Upper lobe of left lung (tissue), 6 donors: ENCODE measurements at regions not wholly inside any gene's neighbourhood (a gene's known extent, or its start where the extent isn't known, plus 50 kb on each side); places are given as distances from the start of the nearest gene placed in this dataset.
A peak's percentile ranks its signal among the peaks of the same experiment; 100 is the strongest.
"Not testable (repeated sequence)": the region's sequence is repeated elsewhere in the genome, so short reads cannot be mapped to it uniquely, and the experiment has no call there.

Source experiments
- ATAC-seq, 2 donors: fragments of 200-7000 bp; cut with Tn5 transposase; one replicate each; pipeline ENCODE4 v1.9.1; 2022; ENCODE audit warnings: mild to moderate bottlenecking in 2 of 2, moderate library complexity in 2 of 2; ENCODE audit not compliant: low FRiP score in 2 of 2
- DNase-seq, 2 donors: peaks; one replicate each; pipeline ENCODE4 v3.0.0-alpha.2; 2019 to 2020
- H3K27ac ChIP-seq, 4 donors: fragments of 200-600 bp; sonication (generic); one replicate each; pipeline ENCODE4 v1.5.1; 2016 to 2019
- H3K27me3 ChIP-seq, 4 donors: fragments of 200-600 bp; sonication (generic); one replicate each; pipeline ENCODE4 v1.5.1; 2017 to 2019
- H3K36me3 ChIP-seq, 4 donors: fragments of 200-600 bp; sonication (generic); one replicate each; pipeline ENCODE4 v1.5.1; 2016 to 2019
- H3K4me1 ChIP-seq, 4 donors: fragments of 200-600 bp; sonication (generic); one replicate each; pipeline ENCODE4 v1.5.1; 2018 to 2019
- H3K4me3 ChIP-seq, 4 donors: fragments of 200-600 bp; sonication (generic); one replicate each; pipeline ENCODE4 v1.5.1; 2017 to 2019; ENCODE audit warnings: mild to moderate bottlenecking in 2 of 4, moderate library complexity in 1 of 4
- H3K9me3 ChIP-seq, 4 donors: fragments of 200-600 bp; sonication (generic); one replicate each; pipeline ENCODE4 v1.5.1; 2018 to 2019
- EP300 ChIP-seq, 4 donors: sonication (generic); formaldehyde crosslinking; IDR thresholded peaks; one replicate each; pipeline ENCODE4 v1.5.1; 2017; ENCODE audit warnings: antibody characterized with exemption in 4 of 4, control low read depth in 2 of 4
- POLR2A ChIP-seq, 4 donors: fragments of 450-650 bp; IDR thresholded peaks; one replicate each; pipeline ENCODE4 v1.5.1; 2016 to 2017; ENCODE audit warnings: antibody characterized with exemption in 4 of 4, mild to moderate bottlenecking in 2 of 4
- POLR2AphosphoS5 ChIP-seq, 2 donors: sonication (generic); formaldehyde crosslinking; IDR thresholded peaks; one replicate each; pipeline ENCODE4 v1.5.1; 2017; ENCODE audit warnings: antibody characterized with exemption in 2 of 2
- WGBS, 2 donors: methylation state at CpG; one replicate each; pipeline ENCODE4 v1.1.5; 2017 to 2018; 5-methylcytosine and 5-hydroxymethylcytosine counted together
- TF ChIP-seq, protein P1 (sequence below), 6 experiments: fragments of 450-650 bp in 4 of 6; fragments of 200-600 bp in 2 of 6; sonication (generic) in 2 of 6; IDR thresholded peaks; one replicate each; pipeline ENCODE4 v1.5.1; 2016 to 2019; ENCODE audit warnings: antibody characterized with exemption in 6 of 6
- donor health status: DM: no; HTN: no; CAD: no; lungs with moderate emphysema.
- donor health status: DM: no; HTN: yes; CAD: no; lungs with severe emphysema.

DNA sequence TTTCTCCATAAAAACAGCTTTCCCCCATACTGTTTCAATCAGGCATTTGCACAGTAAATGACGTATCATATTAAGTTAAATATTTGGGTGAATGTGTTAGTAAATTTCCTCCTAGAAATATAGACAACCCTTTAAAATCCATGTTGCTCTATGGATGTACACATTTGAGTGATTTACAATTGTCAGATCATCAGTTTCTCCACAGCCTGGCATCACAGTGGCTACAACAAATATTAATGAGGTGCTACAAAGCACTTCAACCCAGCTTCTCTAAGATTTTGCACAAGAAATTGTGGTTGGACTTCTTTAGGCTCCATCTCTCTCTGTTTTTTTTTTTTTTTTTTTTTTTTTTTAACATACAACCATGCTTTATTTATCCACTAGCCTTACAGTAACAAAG is 584.4 kb upstream of the AMELY start:
- Histone ChIP-seq H3K4me1 (no peaks in the 10 kb centered on the region), H3K36me3 (no peaks in the 10 kb centered on the region), H3K27me3 (no peaks in the 10 kb centered on the region), H3K9me3 (no peaks in the 10 kb centered on the region), H3K27ac (no peak overlapping the region), H3K4me3 (no peak overlapping the region)
- ATAC-seq = no peak
- TF ChIP-seq, protein P1, sequence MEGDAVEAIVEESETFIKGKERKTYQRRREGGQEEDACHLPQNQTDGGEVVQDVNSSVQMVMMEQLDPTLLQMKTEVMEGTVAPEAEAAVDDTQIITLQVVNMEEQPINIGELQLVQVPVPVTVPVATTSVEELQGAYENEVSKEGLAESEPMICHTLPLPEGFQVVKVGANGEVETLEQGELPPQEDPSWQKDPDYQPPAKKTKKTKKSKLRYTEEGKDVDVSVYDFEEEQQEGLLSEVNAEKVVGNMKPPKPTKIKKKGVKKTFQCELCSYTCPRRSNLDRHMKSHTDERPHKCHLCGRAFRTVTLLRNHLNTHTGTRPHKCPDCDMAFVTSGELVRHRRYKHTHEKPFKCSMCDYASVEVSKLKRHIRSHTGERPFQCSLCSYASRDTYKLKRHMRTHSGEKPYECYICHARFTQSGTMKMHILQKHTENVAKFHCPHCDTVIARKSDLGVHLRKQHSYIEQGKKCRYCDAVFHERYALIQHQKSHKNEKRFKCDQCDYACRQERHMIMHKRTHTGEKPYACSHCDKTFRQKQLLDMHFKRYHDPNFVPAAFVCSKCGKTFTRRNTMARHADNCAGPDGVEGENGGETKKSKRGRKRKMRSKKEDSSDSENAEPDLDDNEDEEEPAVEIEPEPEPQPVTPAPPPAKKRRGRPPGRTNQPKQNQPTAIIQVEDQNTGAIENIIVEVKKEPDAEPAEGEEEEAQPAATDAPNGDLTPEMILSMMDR (IDR thresholded peaks at IDR 0.05) = no peak
- 60% methylated on average over 1 of the region's 1 CpG; no CpG with 5 or more reads in 1 of the 2 donors for WGBS, 2 donors
- DNase-seq = no peak

DNA sequence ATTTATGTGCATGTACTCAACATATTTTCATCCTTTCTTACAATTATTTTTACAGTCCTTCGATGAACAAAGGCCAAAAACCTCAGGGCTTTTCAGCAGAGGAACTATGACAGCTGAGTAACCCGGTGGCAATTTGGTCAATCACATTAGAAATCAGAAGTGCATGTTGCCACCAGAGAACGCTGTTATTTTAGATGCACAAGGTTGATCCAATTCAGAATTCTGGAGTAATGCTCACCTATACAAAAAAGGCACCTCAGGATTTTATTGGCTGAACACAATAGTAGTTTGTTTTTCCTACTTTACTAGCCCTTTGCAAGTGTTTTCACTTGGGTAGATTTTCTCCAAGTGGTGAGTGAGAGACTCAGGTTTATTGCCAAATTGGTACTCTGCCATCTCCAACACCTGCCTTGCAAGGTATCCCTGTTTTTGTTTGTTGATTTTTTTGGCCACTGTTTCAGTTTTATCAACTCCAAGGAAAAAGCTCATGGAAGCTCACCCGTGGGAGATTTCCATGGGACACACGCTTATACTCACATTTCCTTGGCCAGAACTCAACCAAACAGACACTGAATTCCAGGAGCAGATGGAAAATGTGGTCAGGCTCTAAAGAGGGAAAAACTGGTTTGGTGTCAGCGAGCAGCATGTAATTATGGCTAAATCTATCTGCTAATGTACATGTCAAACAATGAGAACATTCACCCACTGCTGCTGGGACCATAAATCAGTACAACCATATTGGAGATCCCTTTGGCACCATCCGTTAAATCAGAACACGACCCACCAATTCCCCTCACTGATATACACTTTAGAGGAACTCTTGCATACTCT is 573.1 kb upstream of the AMELY start:
- WGBS, 2 donors = 69% methylated on average over 8 of the region's 8 CpGs; no CpG with 5 or more reads in 1 of the 2 donors

GRCh38 chrY:7471976-7472375 is 560.4 kb upstream of the AMELY start:
- TF ChIP-seq POLR2A (IDR thresholded peaks at IDR 0.05) (no peak), POLR2AphosphoS5 (IDR thresholded peaks at IDR 0.05) (no peak), EP300 (IDR thresholded peaks at IDR 0.05) (no peak)
- TF ChIP-seq, protein P1 (IDR thresholded peaks at IDR 0.05) = no peak
- no peak for ATAC-seq

More for the DNA sequence above, 573.1 kb upstream of the AMELY start:
- DNase-seq, ATAC-seq, H3K36me3 ChIP-seq, H3K4me3 ChIP-seq, H3K27me3 ChIP-seq, H3K9me3 ChIP-seq, H3K4me1 ChIP-seq, H3K27ac ChIP-seq: not testable (repeated sequence)

GRCh38 chrY:7470037-7470436 is 558.5 kb upstream of the AMELY start:
- DNase-seq (no peak), ATAC-seq (no peak)
- Histone ChIP-seq H3K4me3 (no peak overlapping the region), H3K4me1 (no peaks in the 10 kb centered on the region), H3K36me3 (no peaks in the 10 kb centered on the region), H3K9me3 (no peaks in the 10 kb centered on the region), H3K27ac (no peak overlapping the region), H3K27me3 (no peaks in the 10 kb centered on the region)
- TF ChIP-seq EP300 (IDR thresholded peaks at IDR 0.05) (no peak), POLR2A (IDR thresholded peaks at IDR 0.05) (no peak), POLR2AphosphoS5 (IDR thresholded peaks at IDR 0.05) (no peak)
- TF ChIP-seq, protein P1 (IDR thresholded peaks at IDR 0.05) = no peak

More at GRCh38 chrY:7471976-7472375, 560.4 kb upstream of the AMELY start:
- H3K4me1 ChIP-seq = no peaks in the 10 kb centered on the region
- H3K27ac ChIP-seq = no peak overlapping the region
- WGBS, 2 donors = 86% methylated on average over 5 of the region's 10 CpGs; no CpG with 5 or more reads in 1 of the 2 donors
- no peak for DNase-seq
- no peaks in the 10 kb centered on the region for H3K9me3 ChIP-seq
- no peak overlapping the region for H3K4me3 ChIP-seq
- no peaks in the 10 kb centered on the region for H3K36me3 ChIP-seq
- no peaks in the 10 kb centered on the region for H3K27me3 ChIP-seq

- Histone ChIP-seq H3K4me3 (no peak overlapping the region), H3K27me3 (no peaks in the 10 kb centered on the region), H3K9me3 (no peaks in the 10 kb centered on the region), H3K27ac (no peak overlapping the region), H3K4me1 (no peaks in the 10 kb centered on the region), H3K36me3 (no peaks in the 10 kb centered on the region)
- DNase-seq = no peak
- ATAC-seq = peak in 1 of 2 donors; percentile 72
- TF ChIP-seq POLR2A (IDR thresholded peaks at IDR 0.05) = no peak
- TF ChIP-seq POLR2AphosphoS5 (IDR thresholded peaks at IDR 0.05) = no peak
- no peak for TF ChIP-seq EP300 (IDR thresholded peaks at IDR 0.05)
- TF ChIP-seq, protein P1 (IDR thresholded peaks at IDR 0.05) = no peak
- WGBS, 2 donors = 76% methylated on average over 4 of the region's 4 CpGs; no CpG with 5 or more reads in 1 of the 2 donors
These were observed 557.6 kb upstream of the AMELY start for GRCh38 chrY:7468951-7469745.
